ENCODE measurements at regions not wholly inside any gene's neighbourhood (a gene's known extent, or its start where the extent isn't known, plus 50 kb on each side); places are given as distances from the start of the nearest gene placed in this dataset.

- Histone ChIP-seq H4K8ac (replicated peaks; ENCODE audit: insufficient read length, low read depth, low read length) (no peak overlapping the region), H3K79me2 (ENCODE audit: insufficient read depth, low read length) (no peaks in the 10 kb centered on the region), H3K56ac (ENCODE audit: insufficient read length, low read depth, low read length) (no peak overlapping the region), H2AFZ (ENCODE audit: low read length) (no peak overlapping the region), H2BK15ac (ENCODE audit: low read depth, low read length) (no peak overlapping the region), H3K27me3 (ENCODE audit: insufficient read depth, low read length) (no peaks in the 10 kb centered on the region), H2BK120ac (ENCODE audit: low read depth, low read length, poor library complexity, severe bottlenecking) (no peak overlapping the region), H2BK5ac (ENCODE audit: insufficient read length, low read length) (no peak overlapping the region), H3K9ac (ENCODE audit: extremely low read depth, insufficient read length, low read length) (no peak overlapping the region), H3K18ac (ENCODE audit: insufficient read length, low read depth, low read length) (no peak overlapping the region), H3K14ac (ENCODE audit: insufficient read depth, low read length) (no peak overlapping the region), H2BK20ac (ENCODE audit: low read depth, low read length, poor library complexity, severe bottlenecking) (no peak overlapping the region), H3K9me3 (ENCODE audit: control insufficient read depth, low read depth, low read length) (no peaks in the 10 kb centered on the region), H3K4me2 (ENCODE audit: insufficient read depth, insufficient read length, low read length) (no peak overlapping the region), H4K91ac (ENCODE audit: insufficient read length, low read depth, low read length) (no peak overlapping the region), H3T11ph (ENCODE audit: low read length) (no peak overlapping the region), H3K79me1 (ENCODE audit: insufficient read depth, low read depth, low read length, poor library complexity, severe bottlenecking) (no peaks in the 10 kb centered on the region), H4K5ac (ENCODE audit: insufficient read length, low read depth, low read length) (no peak overlapping the region), H4K20me1 (ENCODE audit: control insufficient read depth, insufficient read depth, insufficient read length) (no peaks in the 10 kb centered on the region), H3K23ac (ENCODE audit: insufficient read length, low read depth, low read length) (no peak overlapping the region), H2BK12ac (ENCODE audit: insufficient read length, low read depth, low read length) (no peak overlapping the region), H3K4me1 (ENCODE audit: insufficient read depth, low read length) (peaks cover 7% of the 10 kb centered on the region), H3K27ac (ENCODE audit: insufficient read length, low read depth, low read length) (no peak overlapping the region), H3K4ac (ENCODE audit: low read depth, low read length) (no peak overlapping the region), H2AK5ac (ENCODE audit: insufficient read length, low read length) (no peak overlapping the region), H3K23me2 (ENCODE audit: insufficient read length, low read depth, low read length, poor library complexity, severe bottlenecking) (no peaks in the 10 kb centered on the region)
- no peak for DNase-seq
- Mint-ChIP-seq H3K27me3 (ENCODE audit: low read depth) (peaks cover 6% of the 10 kb centered on the region; the same call in 1 of the 2 replicates), H3K4me3 (no peak overlapping the region), H3K36me3 (ENCODE audit: insufficient read depth in 1 of 3, low read depth in 3 of 3) (peaks cover 0 to 4% (median 0%) of the 10 kb centered on the region in 3 experiments; a peak in 2 of 7 replicates), H3K9me3 (peaks cover 4 to 5% of the 10 kb centered on the region in 2 experiments; a peak in 3 of 5 replicates), H3K27ac (no peak overlapping the region), H3K4me1 (peaks cover 28 to 31% of the 10 kb centered on the region in 2 experiments)
- no peak for TF ChIP-seq CTCF (conservative IDR thresholded peaks at IDR 0.05)
- WGBS (ENCODE audit: extremely low coverage, insufficient read length, low lambda C conversion rate): no CpG with 5 or more reads among the region's 2 CpGs
Observed at GRCh38 chr5:109994135-109994534, 304.4 kb downstream of the MAN2A1 start.

All from H9 (cell line).